ENCODE measurements at regions not wholly inside any gene's neighbourhood (a gene's known extent, or its start where the extent isn't known, plus 50 kb on each side); places are given as distances from the start of the nearest gene placed in this dataset.

DNA sequence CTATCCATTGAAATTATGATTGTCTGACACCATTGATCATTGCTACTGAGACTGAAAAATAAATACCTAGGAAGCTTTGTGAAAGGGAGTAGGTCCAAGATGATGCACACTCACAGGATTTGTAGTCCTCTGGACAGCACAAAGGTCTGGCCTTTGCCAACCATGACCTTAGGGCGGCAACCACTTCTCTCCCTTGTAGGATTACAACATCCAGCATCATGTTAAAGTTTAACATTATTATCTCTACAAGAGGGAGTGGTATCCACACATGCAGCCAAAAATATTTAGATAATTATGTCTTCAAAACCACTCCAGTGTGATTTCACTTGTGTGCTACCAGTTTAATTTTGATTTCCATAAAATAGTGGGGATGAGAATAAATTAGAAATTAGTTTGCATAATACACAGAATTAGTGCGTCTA is 51.1 kb upstream of the NHSL1 start:
- DNase-seq (ENCODE audit: low read depth) = no peak

DNA sequence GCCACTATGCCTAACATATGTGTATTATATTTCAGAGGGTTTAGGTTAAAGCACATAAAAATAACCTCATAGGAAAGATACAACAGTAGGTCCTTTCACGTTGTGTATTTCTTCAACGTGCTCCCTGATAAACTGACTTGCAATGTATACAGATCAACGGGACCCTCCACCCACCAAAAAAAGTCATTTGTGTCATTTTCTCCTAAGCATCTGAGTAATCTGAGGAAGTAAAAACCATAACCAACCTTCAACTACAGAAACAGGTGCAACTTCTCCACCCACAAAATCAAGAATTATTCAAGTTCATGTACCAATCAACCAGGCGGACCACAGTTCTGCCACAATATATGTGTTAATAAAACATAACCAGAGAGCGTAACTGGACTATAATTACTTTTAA is 54.9 kb upstream of the NHSL1 start:
- DNase-seq (ENCODE audit: low read depth) = no peak

- no peak for DNase-seq (ENCODE audit: low read depth)
Observed at GRCh38 chr6:138555421-138555988, 56.2 kb upstream of the NHSL1 start.

DNA sequence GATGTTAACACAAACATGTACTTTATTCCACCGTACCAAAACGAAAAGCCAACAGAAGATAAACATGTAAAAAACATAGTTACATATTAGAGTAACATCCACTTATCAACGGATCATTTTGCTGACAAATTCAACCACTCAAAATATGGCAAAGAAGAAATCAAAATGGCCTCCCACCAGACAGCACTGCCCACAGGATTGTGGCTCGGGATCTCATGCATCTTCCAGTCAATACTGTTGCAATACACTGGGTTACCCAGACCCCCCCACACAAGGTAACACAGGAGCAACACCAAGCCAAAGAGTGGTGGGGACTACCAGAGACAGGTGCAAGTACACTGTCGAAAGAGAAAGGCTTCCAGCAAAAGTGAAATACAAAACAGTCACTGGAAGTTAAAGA is 57.9 kb upstream of the NHSL1 start:
- no peak for DNase-seq (ENCODE audit: low read depth)

GRCh38 chr6:138559143-138559542 is 59.8 kb upstream of the NHSL1 start:
- DNase-seq (ENCODE audit: low read depth) = no peak

- DNase-seq (ENCODE audit: low read depth) = no peak
Observed at GRCh38 chr6:138560130-138560860, 61.0 kb upstream of the NHSL1 start.

DNA sequence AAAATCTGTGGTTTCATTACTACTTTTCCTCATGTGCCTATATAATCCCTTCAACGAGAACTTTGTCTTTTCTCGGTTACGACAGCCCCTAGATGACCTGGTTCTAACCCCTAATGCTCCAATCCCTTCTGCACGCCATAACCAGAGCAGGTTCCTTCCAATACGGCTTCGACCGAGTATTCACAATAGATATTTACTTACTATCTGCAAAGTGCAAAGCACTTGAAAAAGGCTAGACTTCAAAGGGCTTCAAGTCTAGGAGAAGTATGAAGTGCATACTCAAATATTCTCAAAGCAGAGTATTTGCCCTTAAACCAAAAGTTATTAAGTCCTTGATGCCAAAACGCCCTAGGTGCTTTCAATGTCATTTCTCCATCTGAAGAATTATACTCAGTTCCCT is 63.4 kb upstream of the NHSL1 start:
- DNase-seq (ENCODE audit: low read depth) = no peak

- DNase-seq (ENCODE audit: low read depth) = no peak
Observed at GRCh38 chr6:138563231-138563630, 63.9 kb upstream of the NHSL1 start.

DNA sequence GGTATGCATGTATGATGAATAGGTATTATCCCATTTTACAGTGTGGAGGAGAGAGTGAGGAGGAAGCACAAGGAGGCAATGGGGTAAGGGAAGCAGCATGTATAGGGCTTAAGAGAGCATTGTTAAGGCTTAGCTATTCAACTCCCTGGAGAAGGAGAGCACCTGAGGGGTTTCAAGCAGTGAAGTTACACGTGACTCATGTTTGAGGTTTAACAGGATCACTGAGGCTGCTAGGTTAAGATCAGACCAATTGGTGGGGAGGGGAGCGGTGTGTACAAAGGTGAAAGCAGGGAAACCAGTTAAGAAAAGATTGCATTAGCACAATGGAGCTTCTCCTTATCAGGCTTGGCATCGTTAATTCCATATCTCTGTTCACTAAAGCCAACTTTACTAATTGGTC is 64.4 kb upstream of the NHSL1 start:
- no peak for DNase-seq (ENCODE audit: low read depth)

- no peak for DNase-seq (ENCODE audit: low read depth)
Observed at GRCh38 chr6:138564170-138564721, 65.0 kb upstream of the NHSL1 start.

GRCh38 chr6:138567052-138567451 is 67.8 kb upstream of the NHSL1 start:
- DNase-seq (ENCODE audit: low read depth) = no peak

GRCh38 chr6:138568997-138569396 is 69.7 kb upstream of the NHSL1 start:
- DNase-seq (ENCODE audit: low read depth) = no peak

GRCh38 chr6:138569554-138569953 is 70.3 kb upstream of the NHSL1 start:
- no peak for DNase-seq (ENCODE audit: low read depth)

- DNase-seq (ENCODE audit: low read depth) = no peak
Observed at GRCh38 chr6:138569970-138570724, 70.9 kb upstream of the NHSL1 start.

DNA sequence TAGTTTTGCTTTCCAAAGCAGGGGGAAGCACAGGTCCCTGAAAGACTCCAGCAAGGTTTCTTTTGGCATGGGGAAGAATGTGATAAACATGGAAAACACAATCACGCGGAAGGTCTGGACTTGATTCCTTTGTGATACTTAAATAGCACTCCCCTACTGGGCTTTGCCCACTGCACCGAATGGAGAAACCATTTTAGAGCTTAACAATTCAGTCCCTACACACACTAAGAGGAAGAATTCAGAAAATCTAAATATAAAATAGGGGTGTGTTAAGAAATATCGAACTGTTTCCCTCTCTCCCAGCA is 71.4 kb upstream of the NHSL1 start:
- no peak for DNase-seq (ENCODE audit: low read depth)

GRCh38 chr6:138571181-138571580 is 71.9 kb upstream of the NHSL1 start:
- DNase-seq (ENCODE audit: low read depth) = no peak

- no peak for DNase-seq (ENCODE audit: low read depth)
Observed at GRCh38 chr6:138571585-138572166, 72.4 kb upstream of the NHSL1 start.

DNA sequence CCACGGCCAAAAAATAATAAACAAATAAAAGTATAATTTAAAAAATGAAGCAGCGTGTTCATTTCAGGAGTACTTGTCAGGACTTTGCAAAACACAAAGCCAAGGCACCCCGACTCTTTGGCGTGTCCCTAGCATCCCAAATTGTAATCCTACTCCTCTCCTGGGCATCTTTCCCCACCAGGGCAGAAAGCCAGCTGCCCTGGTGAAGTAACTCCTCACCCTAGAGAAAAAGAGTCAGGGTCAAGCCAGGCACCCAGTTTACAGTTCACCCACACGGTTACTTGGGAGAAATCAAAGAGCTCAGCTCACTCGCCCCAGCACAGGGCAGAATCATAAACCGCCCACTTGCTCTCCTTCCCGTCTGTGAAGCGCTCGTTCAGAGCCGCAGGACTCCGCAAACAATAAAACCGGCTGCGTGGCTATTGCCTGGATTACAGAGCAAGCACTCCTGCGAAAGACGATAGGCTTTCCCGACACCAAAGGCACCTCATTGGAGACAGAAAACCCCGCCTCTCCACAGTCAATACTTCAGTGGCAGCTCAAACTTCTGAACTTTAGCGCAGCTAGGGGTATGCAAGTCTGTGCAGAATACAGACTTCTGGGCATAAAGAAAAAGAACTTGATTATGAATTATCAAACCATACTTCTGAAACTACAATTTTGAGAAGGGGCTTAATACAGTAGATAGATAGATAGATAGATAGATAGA is 73.0 kb upstream of the NHSL1 start:
- DNase-seq (ENCODE audit: low read depth) = no peak

- no peak for DNase-seq (ENCODE audit: low read depth)
Observed at GRCh38 chr6:138572885-138573284, 73.6 kb upstream of the NHSL1 start.

DNA sequence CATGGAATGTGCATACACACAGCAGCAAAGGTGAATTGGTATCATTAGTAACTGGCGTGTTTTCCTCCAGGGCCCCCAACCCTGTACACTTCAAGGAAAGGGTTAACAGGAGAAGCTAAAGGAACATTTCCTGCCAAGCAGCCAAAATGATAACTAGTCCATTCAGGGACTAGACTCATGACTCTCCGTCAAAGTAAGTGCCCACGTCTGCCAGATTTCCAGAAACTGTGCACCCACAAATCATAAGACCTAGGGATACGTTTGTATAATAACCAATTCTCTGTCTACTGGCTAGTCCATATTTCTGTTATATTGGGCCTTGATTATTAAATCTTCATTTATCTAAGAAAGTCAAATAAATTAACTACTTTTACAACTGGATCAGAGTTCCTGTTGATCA is 76.0 kb upstream of the NHSL1 start:
- DNase-seq (ENCODE audit: low read depth) = no peak

GRCh38 chr6:138576313-138576712 is 77.0 kb upstream of the NHSL1 start:
- DNase-seq (ENCODE audit: low read depth) = no peak
